ENCODE measurements at regions not wholly inside any gene's neighbourhood (a gene's known extent, or its start where the extent isn't known, plus 50 kb on each side); places are given as distances from the start of the nearest gene placed in this dataset.

DNA sequence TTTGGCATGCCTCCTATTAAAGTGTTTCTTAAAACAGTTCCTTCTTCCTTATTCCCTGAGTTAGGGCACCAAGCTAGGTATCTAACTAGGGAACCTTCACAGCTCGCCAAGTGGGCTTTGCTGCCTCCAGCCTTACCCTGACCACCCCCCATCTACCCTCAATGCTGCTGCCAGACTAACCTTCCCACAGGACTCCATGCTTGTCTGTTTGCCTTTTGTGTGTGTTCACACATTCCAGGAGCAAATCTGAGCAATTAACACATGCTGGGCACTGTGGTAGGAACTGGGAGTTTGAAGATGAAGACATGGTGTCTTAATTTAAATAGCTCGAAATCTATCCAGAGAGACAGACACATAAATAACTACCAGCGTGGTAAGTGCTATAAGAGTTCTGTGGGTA is 185.2 kb downstream of the MZT1 start:
- POLR2A ChIA-PET, result no interaction called here
- CTCF ChIA-PET, result interaction anchor here (0.9 kb wide), 2 partner anchors 20 to 1582 kb away, joined by 3 read pairs; no protein-coding TSS in a partner anchor
- no peak overlapping the region for H3K27ac ChIP-seq (ENCODE audit: low read depth in 2 of 2, low read length in 1 of 2)

DNA sequence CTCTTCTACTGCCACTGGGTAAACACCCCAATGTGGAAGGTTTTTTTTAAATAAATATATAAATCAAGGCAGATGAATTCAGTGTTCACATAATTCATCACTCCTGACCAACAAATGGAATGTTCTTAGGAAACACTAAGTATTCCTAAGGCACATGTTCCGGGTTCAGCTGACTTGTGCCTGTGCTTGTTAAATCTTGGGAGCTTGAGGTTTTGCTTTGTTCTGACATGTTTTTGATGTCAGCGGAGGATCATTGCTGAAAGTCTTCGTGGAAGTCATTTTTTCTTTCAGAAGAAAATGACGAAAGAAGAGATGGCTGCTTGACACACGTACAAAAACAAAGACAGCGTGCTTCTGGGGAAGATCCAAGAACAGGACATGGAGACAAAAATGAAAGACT is 185.8 kb downstream of the MZT1 start:
- Histone ChIP-seq H3K9me3 (no peaks in the 10 kb centered on the region), H3K9me2 (no peaks in the 10 kb centered on the region), H3F3A (replicated peaks; ENCODE audit: insufficient read depth) (no peaks in the 10 kb centered on the region), H3K27ac (ENCODE audit: low read depth in 2 of 2, low read length in 1 of 2) (no peak overlapping the region), H3K79me2 (ENCODE audit: insufficient read depth) (no peaks in the 10 kb centered on the region), H3K4me2 (no peak overlapping the region), H3K4me1 (ENCODE audit: control insufficient read depth in 1 of 2, insufficient read depth in 2 of 2, low read depth in 1 of 2, low read length in 1 of 2) (peaks cover 0 to 4% of the 10 kb centered on the region in 2 experiments; a peak in 2 of 4 replicates), H3K36me3 (replicated peaks in 1 of 2; ENCODE audit: control insufficient read depth in 1 of 2, insufficient read depth in 2 of 2, low read length in 1 of 2) (no peaks in the 10 kb centered on the region), H4K20me1 (ENCODE audit: insufficient read depth) (no peaks in the 10 kb centered on the region), H3K4me3 (ENCODE audit: low read depth in 2 of 2, low read length in 1 of 2) (no peak overlapping the region), H2AFZ (ENCODE audit: low read depth) (no peak overlapping the region), H3K27me3 (ENCODE audit: insufficient read depth) (no peaks in the 10 kb centered on the region), H3K9ac (no peak overlapping the region)
- no peak for DNase-seq
- ChIA-PET CTCF (no interaction called here), POLR2A (no interaction called here)
- WGBS (ENCODE audit: low lambda C conversion rate), result 73% methylated on average over 6 of the region's 6 CpGs
- TF ChIP-seq SIN3A (IDR thresholded peaks at IDR 0.05; ENCODE audit: borderline replicate concordance, low read depth, low read length), result no peak
- TF ChIP-seq SMC3 (IDR thresholded peaks at IDR 0.05; ENCODE audit: low read depth, low read length), result no peak

More for the DNA sequence above, 185.2 kb downstream of the MZT1 start:
- DNase-seq, result no peak
- H2AFZ ChIP-seq (ENCODE audit: low read depth), result no peak overlapping the region
- whole genome bisulfite sequencing (ENCODE audit: low lambda C conversion rate), result 81% methylated on average over 3 of the region's 3 CpGs
- H3K36me3 ChIP-seq (replicated peaks in 1 of 2; ENCODE audit: control insufficient read depth in 1 of 2, insufficient read depth in 2 of 2, low read length in 1 of 2), result no peaks in the 10 kb centered on the region
- H3K4me1 ChIP-seq (ENCODE audit: control insufficient read depth in 1 of 2, insufficient read depth in 2 of 2, low read depth in 1 of 2, low read length in 1 of 2), result peaks cover 0 to 2% of the 10 kb centered on the region in 2 experiments; a peak in 2 of 4 replicates
- no peak overlapping the region for H3K9ac ChIP-seq
- no peaks in the 10 kb centered on the region for H3K9me2 ChIP-seq
- H3K4me2 ChIP-seq, result no peak overlapping the region
- no peaks in the 10 kb centered on the region for H4K20me1 ChIP-seq (ENCODE audit: insufficient read depth)
- no peaks in the 10 kb centered on the region for H3K9me3 ChIP-seq
- H3K4me3 ChIP-seq (ENCODE audit: low read depth in 2 of 2, low read length in 1 of 2), result no peak overlapping the region
- no peaks in the 10 kb centered on the region for H3F3A ChIP-seq (replicated peaks; ENCODE audit: insufficient read depth)
- no peaks in the 10 kb centered on the region for H3K79me2 ChIP-seq (ENCODE audit: insufficient read depth)
- TF ChIP-seq, protein P1, sequence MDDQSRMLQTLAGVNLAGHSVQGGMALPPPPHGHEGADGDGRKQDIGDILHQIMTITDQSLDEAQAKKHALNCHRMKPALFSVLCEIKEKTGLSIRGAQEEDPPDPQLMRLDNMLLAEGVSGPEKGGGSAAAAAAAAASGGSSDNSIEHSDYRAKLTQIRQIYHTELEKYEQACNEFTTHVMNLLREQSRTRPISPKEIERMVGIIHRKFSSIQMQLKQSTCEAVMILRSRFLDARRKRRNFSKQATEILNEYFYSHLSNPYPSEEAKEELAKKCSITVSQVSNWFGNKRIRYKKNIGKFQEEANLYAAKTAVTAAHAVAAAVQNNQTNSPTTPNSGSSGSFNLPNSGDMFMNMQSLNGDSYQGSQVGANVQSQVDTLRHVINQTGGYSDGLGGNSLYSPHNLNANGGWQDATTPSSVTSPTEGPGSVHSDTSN (IDR thresholded peaks at IDR 0.05), result no peak
- TF ChIP-seq GABPA (IDR thresholded peaks at IDR 0.05; ENCODE audit: low read depth), result no peak
- TF ChIP-seq POLR2AphosphoS5 (IDR thresholded peaks at IDR 0.05; ENCODE audit: low read depth, low read length), result no peak
- TF ChIP-seq, protein P2, sequence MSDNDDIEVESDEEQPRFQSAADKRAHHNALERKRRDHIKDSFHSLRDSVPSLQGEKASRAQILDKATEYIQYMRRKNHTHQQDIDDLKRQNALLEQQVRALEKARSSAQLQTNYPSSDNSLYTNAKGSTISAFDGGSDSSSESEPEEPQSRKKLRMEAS (IDR thresholded peaks at IDR 0.05; ENCODE audit: low read depth), result no peak
- TF ChIP-seq NRF1 (IDR thresholded peaks at IDR 0.05; ENCODE audit: low read depth, low read length), result no peak
- TF ChIP-seq EZH2phosphoT487 (IDR thresholded peaks at IDR 0.05; ENCODE audit: borderline replicate concordance, low read depth), result no peak
- TF ChIP-seq RXRA (IDR thresholded peaks at IDR 0.05; ENCODE audit: borderline replicate concordance, low read depth), result no peak
- TF ChIP-seq TCF12 (IDR thresholded peaks at IDR 0.05), result no peak
- no peak for TF ChIP-seq CHD2 (IDR thresholded peaks at IDR 0.05; ENCODE audit: low read length, partially characterized antibody)
- no peaks in the 10 kb centered on the region for H3K27me3 ChIP-seq (ENCODE audit: insufficient read depth)

DNA sequence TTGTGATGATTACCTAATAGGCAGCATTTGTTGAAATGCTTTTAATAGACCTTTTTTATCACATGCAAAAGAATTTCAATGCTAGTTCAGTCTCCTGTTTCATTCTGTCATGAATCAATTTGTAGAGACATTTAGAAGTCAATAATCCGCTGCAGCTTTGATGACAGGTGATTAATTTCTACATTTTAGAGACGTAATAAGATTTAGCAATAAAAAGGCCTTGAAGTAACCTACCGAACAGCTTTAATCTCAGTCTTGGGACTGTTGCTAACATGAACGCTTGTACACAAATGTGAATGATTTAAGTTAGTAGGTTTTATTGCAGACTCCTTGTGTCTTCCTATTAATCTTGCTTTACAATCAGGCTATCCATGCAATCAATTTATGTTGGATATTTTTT is 186.5 kb downstream of the MZT1 start:
- no peak overlapping the region for H3K9ac ChIP-seq
- H3K9me2 ChIP-seq, result no peaks in the 10 kb centered on the region
- ChIA-PET POLR2A (no interaction called here), CTCF (no interaction called here)
- 78% methylated on average over 4 of the region's 4 CpGs for WGBS (ENCODE audit: low lambda C conversion rate)
- no peaks in the 10 kb centered on the region for H3K27me3 ChIP-seq (ENCODE audit: insufficient read depth)
- no peak for DNase-seq
- H2AFZ ChIP-seq (ENCODE audit: low read depth), result no peak overlapping the region
- no peak overlapping the region for H3K4me2 ChIP-seq
- H3K4me3 ChIP-seq (ENCODE audit: low read depth in 2 of 2, low read length in 1 of 2), result no peak overlapping the region
- no peak overlapping the region for H3K27ac ChIP-seq (ENCODE audit: low read depth in 2 of 2, low read length in 1 of 2)
- H3K79me2 ChIP-seq (ENCODE audit: insufficient read depth), result no peaks in the 10 kb centered on the region
- no peaks in the 10 kb centered on the region for H3F3A ChIP-seq (replicated peaks; ENCODE audit: insufficient read depth)
- no peaks in the 10 kb centered on the region for H3K9me3 ChIP-seq
- H4K20me1 ChIP-seq (ENCODE audit: insufficient read depth), result no peaks in the 10 kb centered on the region
- no peaks in the 10 kb centered on the region for H3K36me3 ChIP-seq (replicated peaks in 1 of 2; ENCODE audit: control insufficient read depth in 1 of 2, insufficient read depth in 2 of 2, low read length in 1 of 2)
- H3K4me1 ChIP-seq (ENCODE audit: control insufficient read depth in 1 of 2, insufficient read depth in 2 of 2, low read depth in 1 of 2, low read length in 1 of 2), result peaks cover 0 to 4% of the 10 kb centered on the region in 2 experiments; a peak in 2 of 4 replicates
- TF ChIP-seq RFX5 (IDR thresholded peaks at IDR 0.05; ENCODE audit: low read length) (no peak), ELF1 (IDR thresholded peaks at IDR 0.05) (no peak), GATA2 (CRISPR knock-in tag; IDR thresholded peaks at IDR 0.05) (no peak), TCF12 (IDR thresholded peaks at IDR 0.05) (no peak), FOXJ3 (CRISPR knock-in tag; IDR thresholded peaks at IDR 0.05) (no peak), MXI1 (IDR thresholded peaks at IDR 0.05; ENCODE audit: low read depth, low read length) (no peak)
- TF ChIP-seq, protein P3, sequence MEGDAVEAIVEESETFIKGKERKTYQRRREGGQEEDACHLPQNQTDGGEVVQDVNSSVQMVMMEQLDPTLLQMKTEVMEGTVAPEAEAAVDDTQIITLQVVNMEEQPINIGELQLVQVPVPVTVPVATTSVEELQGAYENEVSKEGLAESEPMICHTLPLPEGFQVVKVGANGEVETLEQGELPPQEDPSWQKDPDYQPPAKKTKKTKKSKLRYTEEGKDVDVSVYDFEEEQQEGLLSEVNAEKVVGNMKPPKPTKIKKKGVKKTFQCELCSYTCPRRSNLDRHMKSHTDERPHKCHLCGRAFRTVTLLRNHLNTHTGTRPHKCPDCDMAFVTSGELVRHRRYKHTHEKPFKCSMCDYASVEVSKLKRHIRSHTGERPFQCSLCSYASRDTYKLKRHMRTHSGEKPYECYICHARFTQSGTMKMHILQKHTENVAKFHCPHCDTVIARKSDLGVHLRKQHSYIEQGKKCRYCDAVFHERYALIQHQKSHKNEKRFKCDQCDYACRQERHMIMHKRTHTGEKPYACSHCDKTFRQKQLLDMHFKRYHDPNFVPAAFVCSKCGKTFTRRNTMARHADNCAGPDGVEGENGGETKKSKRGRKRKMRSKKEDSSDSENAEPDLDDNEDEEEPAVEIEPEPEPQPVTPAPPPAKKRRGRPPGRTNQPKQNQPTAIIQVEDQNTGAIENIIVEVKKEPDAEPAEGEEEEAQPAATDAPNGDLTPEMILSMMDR (IDR thresholded peaks at IDR 0.05), result no peak
- TF ChIP-seq, protein P4, sequence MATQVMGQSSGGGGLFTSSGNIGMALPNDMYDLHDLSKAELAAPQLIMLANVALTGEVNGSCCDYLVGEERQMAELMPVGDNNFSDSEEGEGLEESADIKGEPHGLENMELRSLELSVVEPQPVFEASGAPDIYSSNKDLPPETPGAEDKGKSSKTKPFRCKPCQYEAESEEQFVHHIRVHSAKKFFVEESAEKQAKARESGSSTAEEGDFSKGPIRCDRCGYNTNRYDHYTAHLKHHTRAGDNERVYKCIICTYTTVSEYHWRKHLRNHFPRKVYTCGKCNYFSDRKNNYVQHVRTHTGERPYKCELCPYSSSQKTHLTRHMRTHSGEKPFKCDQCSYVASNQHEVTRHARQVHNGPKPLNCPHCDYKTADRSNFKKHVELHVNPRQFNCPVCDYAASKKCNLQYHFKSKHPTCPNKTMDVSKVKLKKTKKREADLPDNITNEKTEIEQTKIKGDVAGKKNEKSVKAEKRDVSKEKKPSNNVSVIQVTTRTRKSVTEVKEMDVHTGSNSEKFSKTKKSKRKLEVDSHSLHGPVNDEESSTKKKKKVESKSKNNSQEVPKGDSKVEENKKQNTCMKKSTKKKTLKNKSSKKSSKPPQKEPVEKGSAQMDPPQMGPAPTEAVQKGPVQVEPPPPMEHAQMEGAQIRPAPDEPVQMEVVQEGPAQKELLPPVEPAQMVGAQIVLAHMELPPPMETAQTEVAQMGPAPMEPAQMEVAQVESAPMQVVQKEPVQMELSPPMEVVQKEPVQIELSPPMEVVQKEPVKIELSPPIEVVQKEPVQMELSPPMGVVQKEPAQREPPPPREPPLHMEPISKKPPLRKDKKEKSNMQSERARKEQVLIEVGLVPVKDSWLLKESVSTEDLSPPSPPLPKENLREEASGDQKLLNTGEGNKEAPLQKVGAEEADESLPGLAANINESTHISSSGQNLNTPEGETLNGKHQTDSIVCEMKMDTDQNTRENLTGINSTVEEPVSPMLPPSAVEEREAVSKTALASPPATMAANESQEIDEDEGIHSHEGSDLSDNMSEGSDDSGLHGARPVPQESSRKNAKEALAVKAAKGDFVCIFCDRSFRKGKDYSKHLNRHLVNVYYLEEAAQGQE (IDR thresholded peaks at IDR 0.05; ENCODE audit: low read depth, low read length), result no peak

Data from SK-N-SH (cell line).